ENCODE measurements at regions not wholly inside any gene's neighbourhood (a gene's known extent, or its start where the extent isn't known, plus 50 kb on each side); places are given as distances from the start of the nearest gene placed in this dataset.

- TF ChIP-seq RAD21 (IDR thresholded peaks at IDR 0.05; ENCODE audit: low read depth) (no peak), ZNF274 (IDR thresholded peaks at IDR 0.05; ENCODE audit: low read depth, low read length) (no peak), ZFX (IDR thresholded peaks at IDR 0.05) (no peak), EGR1 (IDR thresholded peaks at IDR 0.05; ENCODE audit: low read depth) (no peak), EZH2 (IDR thresholded peaks at IDR 0.05) (no peak), CEBPB (IDR thresholded peaks at IDR 0.05; ENCODE audit: low read depth) (no peak)
Measured at GRCh38 chr18:67001052-67001451, 397.2 kb upstream of the CDH19 start (continued).

- ChIA-PET POLR2A (no interaction called here), RAD21 (ENCODE audit: low non-redundant PET in 1 of 2, low total read pairs in 2 of 2, uncharacterized antibody in 2 of 2, unreplicated experiment in 2 of 2) (no interaction called here), CTCF (no interaction called here)
- no peak overlapping the region for H3K4me2 ChIP-seq (ENCODE audit: low read length)
- ATAC-seq (no peak), DNase-seq (ENCODE audit: low read depth, low spot score) (no peak)
- no peaks in the 10 kb centered on the region for H3K36me3 ChIP-seq (ENCODE audit: control insufficient read depth in 1 of 2, insufficient read depth in 2 of 2, low read length in 2 of 2)
- no peaks in the 10 kb centered on the region for H3K4me1 ChIP-seq (ENCODE audit: control insufficient read depth in 1 of 2, insufficient read depth in 2 of 2, low read length in 2 of 2)
- peaks cover 19 to 23% of the 10 kb centered on the region in 2 experiments; a peak in 2 of 4 replicates for H3K9me3 ChIP-seq (ENCODE audit: control insufficient read depth in 1 of 2, insufficient read depth in 1 of 2, low read depth in 1 of 2, low read length in 2 of 2)
- no peaks in the 10 kb centered on the region for H3K9me2 ChIP-seq (ENCODE audit: insufficient read depth)
- no peaks in the 10 kb centered on the region for H3K79me2 ChIP-seq (ENCODE audit: insufficient read depth, low read length)
- intact Hi-C loops (cut with micrococcal nuclease): no loop called here
- H2AFZ ChIP-seq (ENCODE audit: low read depth, low read length, poor library complexity, severe bottlenecking): no peak overlapping the region
- no peak overlapping the region for H3K9ac ChIP-seq (ENCODE audit: low read length)
- no peak for TF ChIP-seq POLR2AphosphoS5 (IDR thresholded peaks at IDR 0.05; ENCODE audit: low read depth, low read length)
- TF ChIP-seq ZBTB33 (IDR thresholded peaks at IDR 0.05; ENCODE audit: extremely low read depth, insufficient replicate concordance, low read length): no peak
- TF ChIP-seq ZFX (IDR thresholded peaks at IDR 0.05): no peak
- TF ChIP-seq EZH2phosphoT487 (IDR thresholded peaks at IDR 0.05; ENCODE audit: borderline replicate concordance): no peak
- no peak for TF ChIP-seq POLR2A (IDR thresholded peaks at IDR 0.05; ENCODE audit: borderline replicate concordance, extremely low read depth, insufficient read depth, insufficient read length)
- TF ChIP-seq ZNF274 (IDR thresholded peaks at IDR 0.05; ENCODE audit: low read depth, low read length): no peak
- TF ChIP-seq JUND (IDR thresholded peaks at IDR 0.05): no peak
- no peak for TF ChIP-seq CEBPB (IDR thresholded peaks at IDR 0.05; ENCODE audit: low read depth)
- TF ChIP-seq FOSL1 (IDR thresholded peaks at IDR 0.05; ENCODE audit: low read depth): no peak
- TF ChIP-seq CTCF (IDR thresholded peaks at IDR 0.05 in 2 of 3, conservative IDR thresholded peaks at IDR 0.05 in 1 of 3; ENCODE audit: borderline replicate concordance in 1 of 3, insufficient read depth in 1 of 3, low read depth in 2 of 3, low read length in 2 of 3): no peak
- no peak for TF ChIP-seq CBX3 (IDR thresholded peaks at IDR 0.05; ENCODE audit: low read depth)
- TF ChIP-seq TCF7L2 (IDR thresholded peaks at IDR 0.05; ENCODE audit: borderline replicate concordance, extremely low read depth, insufficient read depth, insufficient read length): no peak
- no peak overlapping the region for H3K27ac ChIP-seq (ENCODE audit: low read depth, low read length)
- BruUV-seq (replicated peaks): no TSS peak
- H4K20me1 ChIP-seq (ENCODE audit: insufficient read depth): no peaks in the 10 kb centered on the region
- H3K27me3 ChIP-seq (ENCODE audit: insufficient read depth, low read length): no peaks in the 10 kb centered on the region
- no peak overlapping the region for H3K4me3 ChIP-seq (replicated peaks in 1 of 2; ENCODE audit: low read depth in 1 of 2, low read length in 2 of 2)
Measured at GRCh38 chr18:66999003-66999402, 395.1 kb upstream of the CDH19 start.

All from HCT116 (cell line).